SK-MEL-5 (cell line): ENCODE measurements at regions not wholly inside any gene's neighbourhood (a gene's known extent, or its start where the extent isn't known, plus 50 kb on each side); places are given as distances from the start of the nearest gene placed in this dataset.

Source experiments
- DNase-seq: peaks from one replicate; pipeline ENCODE4 v3.0.0-alpha.2; 2016; ENCODE audit warnings: low read depth, low spot score
- in situ Hi-C: cut with HindIII; loops from 2 replicates; pipeline ENCODE4 v1.10.0; 2016; ENCODE audit warnings: low sequenced_read_pairs, high pct_unique_total_duplicates, low pct_unique_long_range_greater_than_20kb

GRCh38 chr10:93171837-93172236 is 98.1 kb downstream of the CYP26A1 start:
- no peak for DNase-seq
- in situ Hi-C loops, result no loop called here

GRCh38 chr10:93173967-93174845 is 100.5 kb downstream of the CYP26A1 start:
- no peak for DNase-seq
- in situ Hi-C loops, result no loop called here

GRCh38 chr10:93175490-93175889 is 101.8 kb downstream of the CYP26A1 start:
- in situ Hi-C loops, result no loop called here
- no peak for DNase-seq

DNA sequence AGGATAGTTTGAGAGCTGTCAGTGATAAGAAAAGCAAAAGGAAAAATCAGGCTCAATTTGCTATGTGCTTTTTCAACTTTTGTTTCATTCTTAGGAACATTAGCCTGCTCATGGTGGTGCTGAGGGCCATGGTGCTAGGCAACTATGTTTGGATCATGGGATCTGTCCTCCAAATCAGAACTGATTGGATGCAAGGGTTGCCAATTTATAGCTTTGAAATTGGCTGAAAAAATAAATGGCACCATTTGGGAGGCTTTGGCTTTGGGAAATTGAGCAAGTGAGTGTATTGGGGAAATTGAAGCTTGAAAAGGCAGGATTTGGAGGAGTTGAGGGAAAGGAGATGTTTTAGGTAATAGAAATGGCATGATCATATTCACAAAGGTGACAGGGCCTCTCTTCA is 103.8 kb downstream of the CYP26A1 start:
- in situ Hi-C loops, result no loop called here
- DNase-seq, result no peak

GRCh38 chr10:93178226-93178625 is 104.5 kb downstream of the CYP26A1 start:
- no peak for DNase-seq
- in situ Hi-C loops, result no loop called here

DNA sequence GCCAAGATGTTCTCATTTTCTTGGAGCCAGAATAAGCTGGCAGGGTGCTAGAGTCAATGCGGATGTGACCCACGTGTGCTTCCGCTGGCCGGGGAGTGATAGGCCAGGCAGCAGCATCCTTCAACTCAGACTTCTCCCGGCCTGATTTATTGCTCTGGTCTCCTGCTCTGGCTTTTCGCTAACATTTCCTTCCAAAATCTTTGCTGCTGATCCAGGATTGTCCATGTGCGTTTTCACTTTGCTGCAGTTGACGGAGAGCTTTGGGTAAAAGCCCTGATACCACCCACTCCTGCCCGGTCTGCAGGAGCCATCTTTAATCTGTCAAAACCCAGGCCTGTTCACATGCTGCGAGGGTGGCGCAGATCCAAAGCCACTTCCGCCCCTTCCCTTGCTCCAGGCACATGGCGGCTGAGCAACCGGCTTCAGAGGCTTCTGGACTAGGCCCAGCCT is 106.8 kb downstream of the CYP26A1 start:
- DNase-seq, result peak; percentile 2
- in situ Hi-C loops, result no loop called here

- in situ Hi-C loops, result no loop called here
- no peak for DNase-seq
Observed at GRCh38 chr10:93181271-93182048, 107.8 kb downstream of the CYP26A1 start.

GRCh38 chr10:93182049-93182327 is 108.3 kb downstream of the CYP26A1 start:
- in situ Hi-C loops, result no loop called here
- DNase-seq, result no peak

DNA sequence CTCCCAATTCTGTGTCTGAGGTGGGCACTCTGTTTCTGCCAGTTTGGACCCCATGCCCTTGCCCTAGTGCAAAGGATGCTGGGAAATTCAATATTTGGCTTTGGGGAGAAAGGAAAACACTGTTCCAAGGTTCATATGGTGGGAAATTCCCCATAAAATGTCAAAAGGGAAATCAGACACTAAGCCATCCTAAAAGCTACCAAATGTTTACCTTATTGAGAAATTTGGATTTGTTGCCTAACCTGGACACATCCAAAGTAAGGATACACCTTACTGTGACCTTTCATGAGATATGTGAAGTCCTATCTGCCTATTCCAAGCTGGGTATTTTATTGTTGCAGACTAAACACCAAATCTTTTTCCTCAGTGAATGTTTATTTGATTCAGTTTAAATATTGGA is 109.1 kb downstream of the CYP26A1 start:
- in situ Hi-C loops, result no loop called here
- no peak for DNase-seq

- no peak for DNase-seq
- in situ Hi-C loops, result no loop called here
Observed at GRCh38 chr10:93186653-93187052, 113.0 kb downstream of the CYP26A1 start.

DNA sequence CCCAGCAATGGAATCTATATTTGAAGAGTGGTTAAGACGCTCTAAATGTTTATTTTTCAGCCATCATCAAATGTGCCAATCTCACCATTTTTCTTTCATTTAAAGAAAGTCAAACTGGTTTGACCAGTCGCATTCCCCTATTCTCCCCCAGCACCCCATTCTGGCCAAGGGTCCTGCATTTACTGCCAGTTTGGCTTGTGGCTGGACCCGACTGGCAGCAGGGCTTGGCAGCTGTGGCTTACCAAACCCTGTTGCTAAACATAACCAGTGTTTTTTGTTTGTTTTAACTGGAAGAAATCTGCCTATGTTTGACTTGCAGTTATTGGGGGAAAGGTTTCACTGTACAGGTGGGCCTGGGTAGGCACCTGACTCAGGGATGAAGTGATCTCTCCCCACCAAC is 116.3 kb downstream of the CYP26A1 start:
- in situ Hi-C loops, result no loop called here

DNA sequence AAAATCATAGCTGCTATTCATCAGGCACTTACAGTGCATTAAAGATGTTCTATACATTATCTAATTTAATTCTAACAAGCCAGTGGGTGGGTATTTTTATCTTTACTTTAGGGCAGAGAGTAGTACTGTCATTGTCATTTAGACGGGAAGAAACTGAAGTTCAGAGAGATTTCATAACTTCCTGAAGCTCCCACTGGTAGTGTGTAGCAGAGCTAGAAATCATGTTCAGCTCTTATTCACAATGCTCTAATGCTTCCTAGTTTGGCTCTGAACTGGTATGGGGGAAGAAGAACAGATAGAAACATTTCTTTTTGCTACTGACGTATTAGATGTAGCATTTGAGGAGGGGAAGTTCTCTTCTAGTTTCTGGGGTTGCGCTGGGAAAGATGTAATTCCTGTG is 116.7 kb downstream of the CYP26A1 start:
- in situ Hi-C loops, result no loop called here
- no peak for DNase-seq

More for the DNA sequence above, 116.3 kb downstream of the CYP26A1 start:
- no peak for DNase-seq

DNA sequence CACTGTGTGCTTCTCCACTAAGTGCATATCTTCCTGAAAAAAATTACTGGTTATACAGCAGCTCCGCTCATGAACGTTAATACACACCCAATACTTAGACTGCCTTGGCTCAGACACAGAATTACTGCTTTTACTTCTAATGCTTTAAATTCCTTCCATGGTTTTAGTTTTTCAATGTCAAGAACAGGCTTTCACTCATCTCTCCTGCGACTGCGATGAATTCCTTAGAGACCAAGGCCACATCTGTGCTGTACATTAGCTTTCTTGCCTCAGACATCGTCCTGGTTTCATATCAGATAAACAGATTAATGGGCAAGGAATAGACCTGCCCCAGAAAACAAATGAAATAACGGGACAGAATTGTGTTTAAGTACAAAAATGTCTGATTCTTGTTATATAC is 120.2 kb downstream of the CYP26A1 start:
- DNase-seq, result no peak
- in situ Hi-C loops, result no loop called here

GRCh38 chr10:93198401-93199131 is 124.9 kb downstream of the CYP26A1 start:
- peak; percentile 3 for DNase-seq
- in situ Hi-C loops, result no loop called here

DNA sequence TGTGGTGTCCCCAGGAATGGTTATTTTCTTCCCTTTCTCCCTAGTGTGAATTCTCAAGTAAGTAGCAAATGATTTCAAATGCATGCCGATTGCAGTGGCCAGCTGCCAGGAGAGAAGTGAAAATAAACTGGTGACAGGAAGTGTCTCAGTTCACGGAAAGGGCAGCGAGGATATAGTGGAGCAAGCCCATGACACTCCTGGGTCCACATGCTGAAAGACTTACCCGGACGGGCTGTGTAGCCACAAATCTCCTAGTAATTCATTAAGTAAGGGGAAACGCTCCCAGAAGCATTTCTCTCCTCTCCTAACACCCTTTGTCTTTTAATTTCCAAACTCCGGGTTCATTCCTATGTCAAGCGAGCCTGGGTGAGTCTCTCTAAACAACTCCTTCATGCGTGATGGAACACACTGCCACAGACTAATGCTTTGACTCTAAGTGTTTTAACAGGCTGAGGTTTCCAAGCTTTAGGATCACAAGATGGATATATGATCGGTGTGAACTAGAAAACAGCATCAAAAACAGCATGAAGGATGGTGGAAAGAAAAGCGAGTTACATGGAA is 125.6 kb downstream of the CYP26A1 start:
- peak; percentile 34 for DNase-seq
- in situ Hi-C loops, result no loop called here

GRCh38 chr10:93204494-93205485 is 131.1 kb downstream of the CYP26A1 start:
- DNase-seq, result no peak
- in situ Hi-C loops, result no loop called here

- DNase-seq, result no peak
- in situ Hi-C loops, result no loop called here
Observed at GRCh38 chr10:93206652-93207051, 133.0 kb downstream of the CYP26A1 start.
